ENCODE measurements at regions not wholly inside any gene's neighbourhood (a gene's known extent, or its start where the extent isn't known, plus 50 kb on each side); places are given as distances from the start of the nearest gene placed in this dataset.

DNA sequence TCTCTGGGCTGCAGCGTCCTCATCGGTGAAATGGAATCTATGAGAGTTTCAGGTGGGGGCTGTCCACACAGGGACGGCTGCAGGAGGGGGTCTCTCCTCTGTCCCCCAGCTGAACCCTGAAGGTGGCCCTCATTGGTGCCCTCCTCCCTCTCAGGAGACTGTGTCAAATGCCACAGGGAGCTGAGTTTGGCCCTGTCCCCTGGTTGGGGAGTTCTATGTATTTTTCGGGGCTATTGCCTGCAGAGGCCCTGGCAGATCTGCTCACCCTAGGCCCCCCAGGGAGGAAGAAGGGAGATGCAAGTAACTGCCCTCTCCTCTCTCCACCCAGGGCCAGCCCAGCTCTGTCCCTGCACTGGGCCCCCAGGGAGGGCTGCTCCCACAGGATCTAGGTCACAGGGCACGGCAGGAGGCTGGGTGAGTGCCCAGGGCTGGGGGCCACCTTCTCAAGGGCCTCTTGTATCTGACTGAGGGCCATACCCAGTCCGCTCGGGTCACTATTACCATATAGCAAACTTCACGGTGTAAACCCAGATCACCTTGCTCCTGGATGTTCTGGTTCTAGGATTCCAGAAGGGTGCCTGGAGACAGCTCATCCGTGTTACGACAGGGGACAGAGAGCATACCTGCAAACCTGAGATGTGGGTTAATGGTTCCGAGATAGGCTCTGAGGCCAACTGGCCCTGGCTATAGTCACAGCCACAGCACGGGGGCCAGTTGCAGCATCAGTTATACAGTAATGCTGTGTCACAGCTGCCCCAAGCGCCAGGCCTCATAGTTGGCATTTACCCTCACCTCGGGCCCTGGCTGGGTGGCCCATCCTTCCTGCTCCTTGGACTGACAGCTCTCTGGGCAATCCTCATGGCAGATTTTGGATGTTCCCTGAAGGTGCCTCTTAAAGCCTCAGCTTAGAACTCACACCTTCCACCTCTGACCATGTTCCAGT is 102.4 kb upstream of the PRR23E start:
- no peak for DNase-seq (ENCODE audit: low spot score)

DNA sequence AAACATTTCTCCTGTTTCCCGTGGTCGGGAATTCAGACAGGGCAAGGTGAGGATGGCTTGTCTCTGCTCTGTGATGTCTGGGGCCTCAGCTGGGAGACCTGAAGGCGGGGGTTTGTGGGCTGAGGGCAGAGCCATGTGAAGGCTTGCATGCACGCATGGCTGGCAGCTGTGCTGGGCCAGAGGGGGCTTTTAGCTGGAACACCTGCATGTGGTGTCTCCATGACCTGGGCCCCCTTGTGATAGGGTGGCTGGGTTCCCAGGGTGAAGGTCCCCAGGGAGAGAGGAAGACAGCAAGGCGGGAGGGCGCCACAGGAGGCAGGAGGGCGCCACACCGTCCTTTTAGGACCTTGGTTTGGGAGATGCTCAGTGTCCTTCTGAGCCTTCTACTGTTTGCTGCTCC is 101.6 kb upstream of the PRR23E start:
- DNase-seq (ENCODE audit: low spot score) = no peak

DNA sequence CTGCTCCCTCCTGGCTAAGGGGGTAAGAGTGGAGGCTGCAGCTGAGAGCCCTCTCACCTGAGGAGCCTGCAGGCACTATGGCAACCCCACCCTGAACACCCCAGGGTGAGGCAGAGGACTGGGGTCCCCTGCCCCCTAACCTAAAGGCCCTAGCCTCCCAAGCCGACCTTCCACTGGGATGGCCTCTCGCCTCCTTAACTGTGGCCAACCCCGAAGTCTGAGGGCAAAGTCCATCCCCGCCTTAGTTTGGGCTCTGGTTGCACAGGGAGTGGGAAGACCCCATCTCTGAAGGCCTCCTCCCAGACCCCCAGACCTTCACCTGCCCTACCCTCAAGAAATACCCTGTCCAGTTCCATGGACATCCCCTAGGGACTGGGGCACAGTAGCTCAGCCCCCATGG is 100.6 kb upstream of the PRR23E start:
- DNase-seq (ENCODE audit: low spot score) = no peak

DNA sequence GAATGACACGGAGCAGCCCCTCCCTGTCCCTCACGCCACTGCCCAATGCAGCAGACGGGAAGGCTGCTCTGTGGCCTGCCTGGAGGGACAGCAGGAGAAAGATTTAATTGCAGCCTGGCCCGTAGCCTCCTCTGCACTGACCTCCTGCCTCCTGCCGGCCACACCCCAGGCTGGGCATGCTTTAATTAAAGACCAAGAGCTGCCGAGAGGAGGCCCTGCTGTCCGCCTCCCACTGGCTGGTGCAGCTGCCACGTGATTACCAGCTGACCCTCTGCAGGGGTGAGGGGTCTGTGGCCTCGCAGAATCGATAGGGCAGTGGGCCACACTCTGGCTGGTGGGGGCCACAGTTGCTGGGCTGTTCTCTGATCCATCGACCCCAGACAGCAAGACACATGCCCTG is 100.2 kb upstream of the PRR23E start:
- no peak for DNase-seq (ENCODE audit: low spot score)

DNA sequence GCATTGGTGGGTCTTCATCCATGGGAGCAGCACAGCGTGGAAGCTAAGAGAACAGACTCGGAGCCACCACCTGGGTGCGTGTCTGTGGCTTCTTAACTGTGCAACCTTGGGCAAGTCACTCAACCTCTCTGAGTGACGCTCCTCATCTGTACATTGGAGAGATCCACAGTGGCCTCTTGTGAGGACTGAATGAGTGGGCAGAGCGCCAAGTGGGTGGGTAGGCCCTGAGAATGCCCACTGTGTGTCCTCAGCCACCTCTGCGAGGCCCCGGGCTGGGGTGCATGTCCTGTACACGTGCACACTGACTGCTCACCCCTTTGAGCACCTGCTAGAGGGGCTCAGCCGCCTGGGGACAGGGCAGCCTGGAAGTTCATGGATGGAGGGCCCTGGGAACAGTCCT is 99.6 kb upstream of the PRR23E start:
- DNase-seq (ENCODE audit: low spot score) = no peak

DNA sequence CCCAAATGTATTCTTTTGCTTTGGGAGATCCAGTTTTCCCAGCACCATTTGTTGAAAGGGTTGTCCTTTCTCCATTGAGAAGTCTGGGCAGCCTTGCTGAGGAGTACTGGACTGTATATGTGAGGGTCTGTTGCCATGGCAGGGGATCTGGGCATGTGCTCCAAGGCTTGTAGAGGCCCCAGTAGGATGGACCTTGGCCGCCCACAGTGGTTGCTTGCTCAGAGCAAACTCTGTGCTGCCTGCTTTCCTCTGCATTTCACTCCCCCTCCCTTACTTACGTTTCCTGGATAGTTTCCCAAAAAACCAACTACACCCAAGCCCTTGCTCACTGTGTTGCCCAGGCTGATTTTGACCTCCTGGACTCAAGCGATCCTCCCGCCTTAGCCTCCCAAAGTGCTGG is 97.2 kb upstream of the PRR23E start:
- no peak for DNase-seq (ENCODE audit: low spot score)

DNA sequence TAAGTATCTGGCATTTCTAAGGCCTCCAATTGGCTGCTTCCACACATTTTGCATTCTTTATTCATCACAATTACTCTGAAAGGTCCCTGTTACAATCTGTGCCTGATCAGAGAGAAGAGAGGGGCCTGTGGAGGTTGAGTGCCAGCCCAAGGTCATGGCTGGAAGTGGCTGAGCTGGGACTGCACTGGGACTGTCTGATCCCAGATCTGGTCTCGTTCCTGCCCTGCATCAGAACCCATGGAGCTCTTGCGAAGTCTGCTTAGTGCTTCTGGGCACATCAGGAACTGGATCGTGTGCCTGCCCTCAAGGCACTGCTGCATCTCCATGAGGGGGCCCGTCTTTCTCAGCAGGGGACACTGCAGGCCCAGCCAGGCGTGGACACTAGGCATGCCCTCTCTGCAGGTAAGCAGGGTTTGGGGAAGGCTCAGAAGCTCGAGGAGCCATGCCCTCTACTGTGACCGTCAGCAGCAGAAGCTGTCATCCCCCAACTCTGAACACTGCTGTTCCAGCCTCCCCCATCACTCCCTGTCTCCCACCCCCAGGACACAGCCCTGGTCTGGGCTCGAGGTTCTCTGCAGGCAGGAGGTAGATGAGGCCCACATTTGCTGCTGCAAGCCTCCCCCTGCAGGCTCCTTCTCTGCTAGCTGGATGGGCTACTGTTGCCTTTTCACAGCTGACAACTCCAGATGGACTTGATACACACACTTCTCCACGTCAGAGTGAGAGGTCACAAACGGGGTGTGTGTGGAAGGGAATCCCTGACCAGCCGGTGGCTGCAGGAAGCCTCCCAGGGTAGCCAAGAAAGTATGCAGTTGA is 96.5 kb upstream of the PRR23E start:
- no peak for DNase-seq (ENCODE audit: low spot score)

DNA sequence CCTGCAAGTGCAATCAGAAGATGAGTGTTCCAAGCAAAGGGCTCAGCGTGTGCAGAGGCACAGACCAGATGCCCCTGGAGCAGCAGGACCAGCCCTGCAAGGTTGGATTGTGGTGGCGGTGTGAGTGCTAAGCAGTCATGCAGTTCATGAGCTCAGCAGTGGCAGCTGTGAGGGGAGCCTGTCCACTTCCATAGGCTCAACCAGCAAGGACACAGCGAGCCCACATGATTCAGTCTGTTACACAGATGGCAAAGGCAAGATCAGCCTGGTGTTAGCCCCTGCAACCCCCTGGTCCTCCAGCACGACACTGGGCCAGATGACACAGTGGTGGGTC is 95.9 kb upstream of the PRR23E start:
- DNase-seq (ENCODE audit: low spot score) = no peak

DNA sequence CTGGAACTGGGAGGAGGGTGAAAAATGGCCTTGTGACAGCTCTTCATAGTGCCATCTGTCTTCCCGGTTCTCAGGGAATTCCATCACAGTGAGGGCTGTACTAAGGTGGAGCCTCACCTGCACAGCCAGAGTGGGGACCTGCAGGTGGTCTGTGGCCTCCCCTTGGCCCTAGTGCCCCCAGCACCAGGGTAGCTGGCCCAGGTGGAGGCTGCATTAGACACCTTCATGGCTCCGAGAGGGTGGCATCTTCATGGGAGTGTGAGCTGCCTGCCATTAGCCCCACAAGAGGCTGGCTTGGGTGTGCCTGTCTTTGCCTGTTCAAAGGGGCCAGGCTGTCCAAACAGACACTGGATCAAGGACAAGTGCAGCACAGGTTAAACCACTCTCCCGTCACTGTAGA is 95.5 kb upstream of the PRR23E start:
- no peak for DNase-seq (ENCODE audit: low spot score)

DNA sequence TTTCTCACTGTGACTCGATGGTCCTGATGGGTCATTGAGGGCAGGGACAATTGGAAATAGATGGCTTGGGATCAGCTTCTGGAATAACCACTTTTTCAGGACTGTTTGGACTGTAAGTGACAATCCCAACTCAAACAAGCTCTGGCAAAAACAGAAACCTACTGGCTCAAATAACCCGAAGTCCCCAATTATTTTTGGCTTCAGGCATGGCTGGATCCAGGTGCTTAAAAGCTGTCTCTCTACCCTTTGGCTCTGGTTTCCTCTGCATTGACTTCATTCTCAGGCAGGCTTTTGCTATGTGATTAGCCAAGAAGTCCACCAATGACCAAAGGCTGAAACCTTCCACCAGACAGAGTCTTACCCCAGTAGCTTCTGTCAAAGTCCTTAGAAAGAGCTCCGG is 92.9 kb upstream of the PRR23E start:
- no peak for DNase-seq (ENCODE audit: low spot score)

DNA sequence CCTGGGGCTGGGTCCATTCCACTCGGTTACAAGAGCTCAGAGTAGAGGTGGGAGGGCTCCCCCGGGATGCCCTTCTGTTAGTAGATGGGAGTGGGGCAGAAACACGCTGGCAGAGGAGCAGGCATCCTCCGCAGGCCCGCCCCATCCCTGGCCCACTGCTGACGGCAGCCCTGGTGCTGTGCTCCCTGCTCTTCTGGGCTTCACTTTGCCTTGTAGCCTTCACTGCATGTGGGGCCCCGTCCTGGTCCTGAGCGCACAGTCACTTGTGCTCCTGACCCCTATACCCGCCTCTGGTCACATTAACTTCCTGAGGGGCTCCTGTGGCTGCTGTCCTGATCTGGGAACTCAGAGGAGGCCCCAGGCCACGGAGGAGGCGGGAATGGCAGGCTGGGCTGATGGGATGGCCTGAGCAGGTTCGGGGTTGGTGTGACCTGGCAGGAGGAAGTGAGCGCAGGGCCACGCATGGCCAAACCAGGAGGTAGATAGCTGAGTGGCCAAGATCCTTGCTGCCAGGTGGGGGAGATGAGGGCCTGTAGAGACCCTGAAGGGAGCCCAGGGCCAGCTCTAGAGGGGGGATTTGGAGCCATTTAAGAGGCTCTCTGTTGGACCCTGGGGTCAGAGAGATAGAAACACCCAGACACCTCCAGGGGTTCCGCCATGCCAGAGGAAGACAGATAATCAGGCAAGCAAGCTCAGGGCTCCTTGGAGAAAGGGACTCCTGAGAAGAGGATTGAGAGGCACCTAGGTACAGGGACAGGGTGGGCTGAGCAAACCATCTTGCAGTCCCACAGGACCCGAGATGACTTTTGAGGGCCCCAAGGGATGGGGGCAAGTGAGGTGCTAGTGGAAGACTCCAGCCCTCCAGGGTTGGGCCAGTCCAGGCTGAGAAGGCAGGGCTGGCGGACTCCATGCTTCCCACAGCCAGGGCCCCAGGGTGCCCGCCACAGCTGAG is 92.2 kb upstream of the PRR23E start:
- no peak for DNase-seq (ENCODE audit: low spot score)

DNA sequence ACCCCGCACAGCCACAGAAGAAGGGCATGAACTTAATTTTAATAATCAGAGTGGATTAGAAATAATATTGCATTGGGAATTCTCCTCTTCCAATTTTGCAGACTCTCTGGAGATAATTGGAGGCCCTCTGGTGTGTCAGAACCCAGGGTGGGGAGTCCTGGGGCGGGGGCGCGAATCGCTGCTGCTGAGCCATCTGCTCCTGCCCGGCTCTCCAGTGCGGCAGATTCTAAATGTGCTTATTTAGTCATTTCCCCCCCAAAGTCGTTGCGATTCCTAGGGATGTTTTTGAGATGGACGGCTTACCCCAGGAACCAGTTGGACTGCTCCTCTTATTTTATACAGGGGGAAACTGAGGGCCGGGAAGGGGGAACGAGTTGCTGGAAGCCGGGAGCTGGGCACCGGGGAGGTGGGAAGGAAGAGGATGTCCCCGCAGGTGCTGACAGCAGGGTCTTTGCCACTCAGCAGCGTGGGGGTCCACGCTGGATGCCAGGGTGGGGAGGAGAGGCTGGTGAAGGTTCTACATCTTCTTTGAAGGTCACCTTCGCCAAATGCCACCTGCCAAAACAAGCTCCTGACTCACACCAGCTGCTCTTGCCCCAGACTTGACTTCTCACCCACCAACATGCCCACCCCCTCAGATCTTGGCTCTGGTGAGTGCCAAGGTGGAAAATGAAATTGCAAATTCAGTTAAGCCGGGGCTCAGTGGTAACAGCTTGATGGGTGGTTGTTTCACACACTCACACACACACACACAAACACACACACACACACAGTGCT is 91.3 kb upstream of the PRR23E start:
- DNase-seq (ENCODE audit: low spot score) = no peak

DNA sequence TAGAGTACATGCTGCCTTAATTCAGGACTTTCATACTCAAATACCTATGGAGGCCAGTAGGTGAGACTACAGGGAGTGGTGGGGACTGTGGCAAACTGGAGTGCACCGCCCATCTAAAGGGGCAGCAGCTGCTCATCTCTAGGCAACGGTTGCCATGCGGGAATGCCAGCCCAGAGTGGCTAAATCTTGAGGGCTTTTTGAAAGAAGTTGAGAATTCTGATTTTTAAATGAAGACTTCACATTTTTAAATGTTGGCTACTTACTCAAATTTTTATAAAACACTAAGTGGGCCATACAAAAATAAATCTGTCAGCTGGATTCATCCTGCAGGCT is 90.8 kb upstream of the PRR23E start:
- no peak for DNase-seq (ENCODE audit: low spot score)

DNA sequence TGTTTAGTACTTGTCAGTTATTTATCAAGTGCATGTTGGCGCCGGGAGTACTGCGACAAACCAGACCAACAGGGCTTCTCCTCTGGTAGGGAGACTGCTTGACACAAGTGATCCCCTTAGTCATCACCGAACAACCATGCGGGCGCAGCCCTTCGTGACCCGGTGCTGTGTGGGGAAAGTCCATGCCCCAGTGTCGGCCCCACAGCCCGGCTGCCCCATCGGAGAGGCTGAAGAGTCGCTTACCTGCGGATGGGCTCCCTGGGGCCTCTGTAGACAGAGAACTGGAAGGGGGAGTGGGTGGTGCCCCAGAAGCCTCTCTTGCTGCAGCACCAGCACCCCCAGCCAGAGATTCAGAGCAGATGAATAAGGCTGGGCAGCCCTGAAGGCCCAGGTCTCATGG is 90.3 kb upstream of the PRR23E start:
- DNase-seq (ENCODE audit: low spot score) = no peak

DNA sequence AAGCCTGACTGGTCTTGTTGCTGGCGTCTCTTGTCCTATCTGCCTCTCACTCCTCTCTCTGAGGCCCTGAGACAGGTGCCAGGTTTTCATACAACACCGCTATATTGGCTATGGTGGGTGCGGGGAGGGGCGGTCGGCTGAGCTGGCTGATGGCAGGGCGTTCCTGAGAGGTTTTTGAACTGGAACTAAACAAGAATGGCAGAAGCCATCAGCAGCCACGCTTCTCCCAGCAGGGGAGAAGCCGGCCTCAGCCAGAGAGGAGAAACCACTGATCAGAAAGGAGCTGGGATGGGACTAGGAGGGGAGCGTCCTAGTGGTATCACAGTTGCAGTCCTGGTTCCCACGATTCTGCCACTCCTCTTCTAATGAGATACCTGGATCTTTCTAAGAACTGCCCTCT is 89.9 kb upstream of the PRR23E start:
- DNase-seq (ENCODE audit: low spot score) = no peak

DNA sequence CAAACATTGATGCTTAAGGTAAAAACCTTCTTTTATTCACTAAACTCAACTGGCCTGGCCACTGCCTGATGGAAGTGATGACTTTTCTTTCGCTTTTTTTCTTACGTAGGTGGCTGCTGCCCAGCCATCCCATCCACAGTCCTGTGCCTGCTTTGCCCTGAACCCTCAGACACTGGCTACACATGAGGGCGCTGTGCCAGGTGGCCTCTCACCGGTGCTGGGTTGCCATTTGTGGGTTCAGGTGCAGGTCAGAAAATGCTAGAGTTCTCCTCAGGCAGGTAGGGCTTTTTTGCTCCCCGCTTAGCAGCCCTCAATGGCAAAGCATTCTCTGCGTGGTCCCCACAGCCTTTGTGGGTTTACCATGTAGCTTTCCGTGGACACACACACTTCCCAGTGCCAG is 88.3 kb upstream of the PRR23E start:
- DNase-seq (ENCODE audit: low spot score) = no peak

DNA sequence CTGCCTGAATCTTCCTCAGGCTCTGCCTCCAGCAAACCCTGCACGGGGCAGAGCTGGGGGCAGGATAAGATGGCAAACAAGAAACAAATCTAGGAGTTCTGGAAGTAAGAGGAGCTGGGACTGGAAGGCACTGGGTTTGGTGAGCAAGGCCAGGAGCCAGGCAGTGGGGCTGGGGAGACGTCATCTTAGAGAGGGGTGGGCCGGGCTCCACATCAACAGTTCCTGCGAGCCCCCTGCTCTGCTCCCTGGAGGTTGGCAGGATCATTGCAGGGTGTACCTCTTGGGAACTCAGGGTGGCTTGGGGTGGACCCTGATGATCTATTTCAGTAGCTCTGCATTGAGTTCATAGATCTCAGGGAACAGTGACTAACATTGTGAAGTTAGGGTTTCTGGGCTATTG is 87.3 kb upstream of the PRR23E start:
- no peak for DNase-seq (ENCODE audit: low spot score)

DNA sequence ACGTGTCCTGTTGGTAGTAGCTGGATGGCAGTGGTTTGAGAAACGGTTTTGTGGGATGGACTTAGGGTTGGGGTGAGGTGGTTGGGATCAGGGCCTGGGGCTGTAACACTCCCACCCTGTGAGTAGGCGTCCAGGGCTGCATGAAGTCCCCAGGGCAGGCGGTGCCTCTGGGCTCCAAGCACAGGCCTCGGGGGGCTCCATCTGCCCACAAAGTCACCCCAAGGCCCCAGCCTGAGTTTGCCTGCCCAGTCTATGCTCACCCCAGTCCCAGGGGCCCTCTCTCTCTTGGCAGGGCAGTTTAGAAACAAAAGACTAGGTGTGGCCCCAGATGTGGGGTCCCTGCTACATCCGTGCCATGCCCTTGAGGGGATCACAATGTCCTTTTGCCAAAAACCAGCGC is 86.9 kb upstream of the PRR23E start:
- DNase-seq (ENCODE audit: low spot score) = no peak

DNA sequence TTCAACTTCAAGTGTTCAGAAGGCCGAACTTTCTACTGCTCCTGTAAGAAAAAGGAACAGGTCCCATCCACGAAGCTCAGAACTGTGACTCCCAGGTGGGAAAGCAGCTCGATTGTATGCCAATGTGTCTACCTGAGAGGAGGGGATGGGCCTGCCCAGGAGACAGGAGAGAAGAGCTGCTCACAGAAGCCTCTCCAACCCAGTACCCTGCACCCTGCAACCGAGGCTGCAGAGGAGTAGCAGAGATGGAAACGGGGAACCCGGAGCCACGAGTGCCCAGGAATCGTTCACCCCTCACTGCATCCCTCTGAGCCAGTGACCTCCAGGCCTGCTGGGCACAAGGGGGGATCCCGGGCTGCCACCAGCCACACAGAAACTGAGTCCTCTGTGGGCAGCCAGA is 86.5 kb upstream of the PRR23E start:
- DNase-seq (ENCODE audit: low spot score) = no peak

DNA sequence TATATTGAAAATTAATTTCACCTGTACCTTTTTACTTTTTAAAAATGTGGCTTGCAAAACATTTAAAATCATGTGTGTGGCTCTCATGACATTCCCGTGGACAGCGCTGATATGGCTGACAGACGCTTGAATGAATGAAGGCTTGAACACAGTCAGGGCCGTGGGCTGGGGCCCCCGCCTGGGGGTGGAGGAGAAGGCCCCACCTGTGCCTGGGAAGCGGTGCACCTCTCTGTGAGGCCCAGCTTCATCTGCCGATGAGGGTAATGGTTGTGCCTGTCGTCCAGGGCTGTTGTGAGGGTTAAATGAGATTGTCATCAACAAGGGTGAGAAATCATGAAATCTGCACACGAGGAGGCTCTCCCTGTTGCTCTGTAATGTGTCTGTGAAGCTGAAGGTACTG is 85.9 kb upstream of the PRR23E start:
- DNase-seq (ENCODE audit: low spot score) = no peak

DNA sequence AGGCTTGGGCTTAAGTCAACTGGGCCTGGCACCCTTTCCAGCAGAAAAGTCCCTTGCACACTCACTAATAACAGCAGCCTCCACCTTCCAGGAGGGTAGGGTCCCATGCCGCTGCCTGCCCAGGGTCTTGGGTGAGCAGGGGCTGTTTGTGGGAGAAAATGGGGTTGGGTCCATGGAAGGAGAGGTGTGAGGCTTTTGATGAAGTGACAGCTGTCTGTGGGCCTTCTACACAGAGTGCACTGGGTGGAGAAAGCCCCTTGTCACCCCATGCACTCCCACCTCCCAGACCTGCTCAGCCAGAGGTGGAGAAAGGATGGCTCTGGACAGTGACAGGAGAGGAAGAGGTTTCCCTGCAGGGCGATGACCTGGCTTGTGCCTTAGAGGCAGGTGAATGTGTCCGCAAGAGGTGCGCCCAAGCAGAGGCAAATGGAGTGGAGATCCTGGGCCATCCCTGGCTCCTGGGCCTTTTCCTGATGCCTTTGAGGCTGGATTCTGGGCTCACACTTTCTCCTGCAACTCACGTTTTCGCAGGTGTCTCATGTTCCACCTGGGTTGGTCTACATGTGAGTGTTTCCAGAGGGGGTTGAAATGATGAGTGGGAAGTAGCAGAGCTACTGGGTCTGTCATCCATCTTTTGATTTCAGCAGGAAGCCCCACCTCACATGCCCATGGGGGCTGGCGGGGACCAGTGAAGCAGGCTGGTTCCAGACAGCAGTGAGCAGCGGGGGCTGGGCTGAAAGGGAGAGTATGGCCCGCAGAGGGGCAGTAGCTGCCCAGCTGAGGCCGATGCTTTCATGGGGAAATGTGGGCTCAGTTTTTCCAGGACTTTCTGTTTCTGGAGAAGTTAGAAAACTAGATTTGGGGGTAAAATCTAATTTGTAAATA is 85.2 kb upstream of the PRR23E start:
- no peak for DNase-seq (ENCODE audit: low spot score)
